EH (cell line): ENCODE measurements at regions not wholly inside any gene's neighbourhood (a gene's known extent, or its start where the extent isn't known, plus 50 kb on each side); places are given as distances from the start of the nearest gene placed in this dataset.

Experiments
- DNase-seq: peaks from one replicate; pipeline ENCODE4 v3.0.0-alpha.2; 2015; ENCODE audit warnings: low read depth

DNA sequence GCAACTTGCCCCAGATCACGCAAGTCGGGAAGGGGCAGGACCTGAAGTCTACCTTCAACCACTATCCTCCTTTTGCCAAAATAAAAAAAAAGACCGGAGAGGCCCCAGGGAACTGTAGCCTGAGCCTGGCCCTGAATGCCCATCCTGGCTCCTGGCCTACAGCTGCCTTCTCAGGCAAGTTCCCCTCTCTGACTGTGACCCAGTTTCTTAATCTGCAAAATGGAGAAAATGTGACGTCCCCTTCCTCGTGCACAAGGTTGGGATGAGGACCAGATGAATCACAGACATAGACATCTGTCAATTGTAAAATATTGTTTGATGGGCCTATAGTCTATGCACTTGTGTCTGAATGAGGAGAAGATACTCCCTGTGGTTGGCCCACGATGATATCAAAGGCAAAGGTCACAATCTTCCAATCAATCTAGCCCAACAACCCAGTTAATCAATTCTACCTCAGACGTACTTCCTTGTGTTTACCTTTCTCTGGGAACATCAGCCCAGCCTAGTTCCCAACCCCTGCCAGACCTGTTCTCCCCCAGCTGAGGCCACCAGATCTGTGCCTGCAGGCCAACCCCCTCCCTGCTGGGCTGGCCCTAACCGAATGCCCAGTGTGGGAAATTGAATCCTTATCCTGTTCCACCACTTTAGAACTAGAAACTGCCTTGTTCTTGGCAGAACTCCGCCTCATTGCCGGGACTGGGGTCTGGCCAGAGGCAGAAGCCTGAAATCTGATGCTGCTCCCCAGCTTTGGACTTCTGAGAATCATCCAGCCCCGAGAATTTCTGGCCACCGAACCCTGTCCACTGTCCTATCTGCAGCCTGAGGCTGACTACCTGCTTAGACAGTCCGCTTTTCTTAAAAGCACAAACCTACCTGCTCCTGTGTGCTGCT, 101.8 kb upstream of the LIPC start:
- DNase-seq: no peak

DNA sequence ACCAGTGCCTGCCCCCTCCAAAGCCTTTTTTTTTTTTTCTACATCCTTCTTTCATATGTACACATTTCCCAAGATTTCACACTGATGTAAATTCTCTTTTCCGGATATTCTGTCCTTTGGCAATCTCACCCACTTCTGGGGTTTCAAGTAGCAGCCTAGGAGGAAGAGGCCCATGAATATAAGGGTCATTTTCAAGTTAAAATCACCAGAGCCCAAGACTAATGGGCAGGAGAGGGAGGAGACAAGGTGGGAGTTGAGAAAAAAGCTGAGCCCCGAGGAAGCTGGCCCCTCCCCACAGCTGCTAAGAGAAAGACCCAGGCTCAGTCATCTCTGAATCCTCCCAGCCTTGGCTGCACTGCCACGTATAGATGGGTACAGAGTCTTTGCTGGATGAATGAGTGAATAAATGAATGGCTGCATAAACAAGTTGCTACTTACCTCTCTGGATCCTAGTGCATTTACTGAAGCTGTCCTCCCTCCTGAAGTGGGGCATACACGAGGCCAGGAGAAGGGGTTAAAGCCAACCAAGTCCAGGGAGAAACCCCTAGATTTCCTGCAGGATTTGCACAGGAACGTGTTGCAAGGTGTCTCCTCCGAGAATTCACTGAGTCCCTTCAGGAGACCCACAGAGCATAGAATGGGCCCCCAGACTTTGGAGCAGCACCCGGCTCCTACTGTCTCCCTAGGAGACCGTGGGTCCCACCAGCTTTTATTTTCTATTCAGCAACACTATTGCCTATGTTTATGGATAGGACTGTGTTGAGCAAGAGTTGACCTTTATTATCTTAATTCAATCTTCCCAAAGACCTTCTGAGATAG, 100.8 kb upstream of the LIPC start:
- no peak for DNase-seq

DNA sequence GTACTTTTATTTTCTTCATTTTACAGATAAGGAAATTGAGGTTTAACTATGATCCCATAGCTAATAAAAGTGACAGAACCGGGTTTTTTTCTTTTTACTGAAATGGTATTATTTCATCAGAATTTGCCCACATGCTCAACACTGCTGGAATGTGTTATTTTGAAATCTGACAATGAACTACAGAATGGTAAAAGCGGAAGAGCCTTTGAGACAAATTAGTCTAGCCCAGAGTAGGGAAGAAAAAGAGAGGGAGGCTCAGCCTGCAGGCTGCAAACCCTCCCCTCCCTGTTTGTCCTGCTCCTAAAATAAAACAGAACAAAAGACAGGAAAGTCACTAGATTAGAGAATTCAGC, 100.3 kb upstream of the LIPC start:
- DNase-seq: no peak

- DNase-seq: peak; percentile 100
These were observed 99.7 kb upstream of the LIPC start for GRCh38 chr15:58331913-58332675.

DNA sequence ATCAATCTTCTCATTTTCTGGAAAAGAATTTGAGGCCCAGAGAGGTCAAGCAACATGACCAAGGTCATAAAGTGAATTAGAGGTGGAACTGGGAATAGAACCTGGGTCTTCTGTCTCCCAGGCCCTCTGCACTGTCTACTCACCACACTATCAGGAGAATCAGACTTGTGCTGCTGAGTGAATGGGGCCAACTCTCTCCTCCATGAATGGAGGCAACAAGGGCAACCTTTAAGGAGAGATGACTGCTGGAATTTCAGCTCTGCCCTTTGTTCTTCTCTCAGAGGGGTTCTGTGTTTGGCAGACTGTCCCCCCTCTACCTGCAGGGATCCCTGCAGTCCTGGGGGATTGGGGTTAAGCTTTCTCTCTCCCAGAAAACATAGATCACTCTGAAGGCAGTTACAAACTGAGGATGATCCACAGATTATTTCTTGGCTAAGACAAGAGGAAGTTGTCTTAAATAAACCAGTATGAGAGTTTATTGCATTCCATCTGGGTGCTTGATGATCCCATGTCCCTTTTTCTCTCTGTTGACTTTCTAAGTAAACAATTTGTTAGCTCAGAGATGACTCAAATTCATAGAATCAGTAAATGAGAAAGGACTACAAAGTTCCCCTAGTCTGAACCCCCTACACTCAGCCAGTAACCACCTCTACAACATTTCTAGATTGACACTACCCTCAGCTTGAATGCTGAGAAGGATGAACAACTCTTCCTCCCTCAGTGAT, 99.0 kb upstream of the LIPC start:
- peak; percentile 91 for DNase-seq

GRCh38 chr15:58334803-58335202, 97.0 kb upstream of the LIPC start:
- DNase-seq: no peak

GRCh38 chr15:58336161-58336560, 95.6 kb upstream of the LIPC start:
- no peak for DNase-seq

- DNase-seq: peak; percentile 68
These were observed 91.6 kb upstream of the LIPC start for GRCh38 chr15:58340176-58340575.

GRCh38 chr15:58342508-58342907, 89.3 kb upstream of the LIPC start:
- DNase-seq: no peak

- no peak for DNase-seq
These were observed 87.3 kb upstream of the LIPC start for GRCh38 chr15:58344213-58345070.

GRCh38 chr15:58346361-58346760, 85.4 kb upstream of the LIPC start:
- peak; percentile 87 for DNase-seq

DNA sequence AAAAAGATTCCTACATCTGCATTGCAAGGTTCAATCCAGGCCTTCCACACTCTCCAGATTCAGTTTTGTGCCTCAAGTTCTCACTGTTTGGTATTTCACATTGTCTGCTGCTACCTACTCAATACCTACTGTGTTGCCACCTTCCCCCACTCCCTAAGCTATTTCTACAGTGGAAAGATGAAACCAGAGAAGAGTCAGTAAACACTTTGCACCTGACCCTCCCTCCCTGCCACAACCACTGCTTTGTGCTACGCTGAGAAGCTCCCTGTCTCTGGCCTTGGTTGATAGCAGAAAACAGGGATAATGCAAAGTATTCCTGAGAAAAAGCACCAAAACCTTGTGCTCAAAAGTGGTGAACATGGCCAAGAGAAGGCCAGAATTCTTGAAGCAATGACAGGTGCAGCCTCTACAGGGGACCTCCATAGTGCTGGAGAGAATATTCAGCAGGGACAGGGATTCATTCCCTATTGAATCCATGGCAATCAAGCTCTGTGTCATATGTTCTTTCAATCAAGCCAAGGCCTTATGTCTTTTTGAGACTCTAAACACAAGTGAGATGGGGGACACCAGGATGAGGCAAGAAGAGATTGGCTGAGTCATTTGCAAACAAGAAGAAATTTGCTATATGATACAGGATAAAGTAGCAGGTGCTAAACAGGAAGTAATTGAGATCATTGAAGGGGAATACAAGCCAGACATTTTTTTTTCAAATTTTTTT, 83.5 kb upstream of the LIPC start:
- no peak for DNase-seq

DNA sequence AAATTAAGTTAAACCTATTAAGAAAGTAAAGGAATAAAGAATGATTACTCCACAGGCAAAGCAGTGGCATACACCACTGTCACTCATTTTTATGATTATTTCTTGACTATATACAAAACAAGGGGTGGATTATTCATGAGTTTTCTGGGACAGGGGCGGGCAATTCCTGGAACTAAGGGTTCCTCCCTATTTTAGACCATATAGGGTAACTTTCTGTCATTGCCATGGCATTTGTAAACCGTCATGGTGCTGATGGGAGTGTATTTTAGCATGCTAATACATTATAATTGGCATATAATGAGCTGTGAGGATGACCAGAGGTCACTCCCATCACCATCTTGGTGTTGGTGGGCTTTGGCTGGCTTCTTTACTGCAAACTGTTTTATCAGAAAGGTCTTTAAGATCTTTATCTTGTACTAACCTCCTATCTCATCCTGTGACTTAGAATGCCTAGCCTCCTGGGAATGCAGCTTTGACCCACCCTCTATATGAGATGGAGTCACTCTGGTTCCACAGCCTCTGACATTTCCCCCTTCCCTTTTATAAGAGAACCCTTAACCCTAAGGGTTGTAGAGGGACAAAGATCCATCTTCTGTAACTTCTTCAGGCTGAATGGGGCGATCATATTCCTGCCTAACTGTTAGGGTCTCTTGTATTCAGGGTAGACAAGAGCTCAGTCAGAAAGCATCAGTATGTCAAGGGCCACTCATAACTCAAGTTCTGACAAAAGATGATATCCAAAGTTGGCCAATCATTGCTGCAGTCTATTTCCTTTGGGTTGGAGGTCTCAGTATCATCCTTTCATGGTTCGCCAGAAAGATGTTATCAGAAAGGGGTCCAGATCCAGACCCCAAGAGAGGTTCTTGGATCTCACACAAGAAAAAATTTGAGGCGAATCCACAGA, 79.5 kb upstream of the LIPC start:
- DNase-seq: peak; percentile 48

DNA sequence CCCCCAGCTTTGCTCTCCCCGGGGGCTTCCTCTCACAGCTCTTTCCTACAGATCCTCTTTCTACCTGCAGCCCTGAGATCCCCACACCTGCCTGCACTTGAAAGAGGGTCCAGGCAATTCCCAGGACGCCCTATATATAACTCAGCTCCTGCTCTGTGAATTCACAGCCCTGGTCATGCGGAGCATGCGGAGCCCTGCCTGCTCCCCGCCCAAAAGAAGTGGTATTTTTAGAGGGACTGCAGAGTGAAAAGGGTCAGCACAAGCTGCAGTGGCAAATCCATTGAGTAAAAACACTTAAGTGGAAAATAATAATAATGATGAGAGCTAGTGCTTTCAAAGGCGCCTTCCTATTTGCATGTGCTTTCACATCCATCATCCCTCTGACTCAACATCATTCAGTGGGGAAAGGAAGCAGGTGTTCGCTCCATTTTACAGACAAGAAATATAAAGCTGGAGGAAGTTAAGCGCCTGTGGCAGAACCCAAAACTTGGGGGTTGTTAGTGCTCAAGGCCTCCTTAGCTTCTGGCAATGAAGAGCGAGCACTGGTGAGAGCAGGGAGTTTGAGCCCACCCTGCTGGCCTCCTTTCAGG, 76.3 kb upstream of the LIPC start:
- DNase-seq: no peak

- DNase-seq: no peak
These were observed 75.8 kb upstream of the LIPC start for GRCh38 chr15:58355973-58356372.

DNA sequence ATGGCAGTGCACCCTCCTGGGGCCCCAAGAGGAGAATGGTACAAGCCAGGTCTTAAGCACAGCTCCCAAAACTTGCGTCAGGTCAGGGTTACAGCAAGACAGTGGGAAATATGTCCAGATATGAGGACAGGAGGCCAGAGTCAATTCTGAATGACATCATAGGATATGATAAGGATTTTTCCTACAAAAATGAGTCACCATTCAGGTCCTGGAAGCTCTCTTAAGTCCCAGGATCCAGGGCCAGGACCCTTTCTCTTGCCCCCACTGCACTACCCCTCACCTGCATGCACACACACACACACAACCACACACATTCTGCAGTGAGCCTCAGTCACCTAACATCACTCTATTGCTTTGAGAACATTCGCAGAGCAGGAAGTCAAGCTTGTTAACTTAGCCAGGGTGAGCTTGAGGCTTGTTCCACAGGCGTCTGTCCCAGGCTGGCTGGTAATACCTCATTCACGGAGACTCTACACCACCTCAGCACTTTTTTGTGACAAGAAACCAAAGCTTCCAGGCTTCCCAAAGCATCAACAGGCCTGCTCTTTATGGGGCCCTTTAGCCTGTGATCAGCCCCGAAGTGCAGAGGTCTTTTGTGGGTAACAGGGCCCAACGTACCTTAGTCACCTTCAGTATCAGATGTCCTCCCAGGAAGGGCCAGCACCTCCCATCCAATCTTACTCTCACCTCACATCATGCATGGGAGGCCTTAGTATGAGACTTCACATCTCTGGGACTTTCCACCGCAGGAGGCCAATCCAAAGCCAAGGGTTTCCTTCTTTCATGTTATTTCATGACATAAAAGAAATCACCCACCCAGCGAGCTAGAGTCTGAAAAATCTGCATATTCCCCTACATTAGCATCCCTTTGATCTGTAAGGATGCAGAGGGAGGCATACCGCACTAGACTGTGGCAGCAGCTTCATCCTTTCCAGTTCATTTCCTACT, 74.0 kb upstream of the LIPC start:
- DNase-seq: peak; percentile 34

GRCh38 chr15:58360421-58361090, 71.2 kb upstream of the LIPC start:
- peak; percentile 37 for DNase-seq
